PFSK-1 (cell line): ENCODE measurements at regions not wholly inside any gene's neighbourhood (a gene's known extent, or its start where the extent isn't known, plus 50 kb on each side); places are given as distances from the start of the nearest gene placed in this dataset.

Experiments
- FOXP2 ChIP-seq: optimal IDR thresholded peaks from 2 replicates; pipeline ENCODE3; 2011; ENCODE audit warnings: borderline replicate concordance, control low read depth, inconsistent platforms; ENCODE audit not compliant: insufficient read depth; ENCODE audit errors: extremely low read length, extremely low read depth
- POLR2AphosphoS5 ChIP-seq: IDR thresholded peaks from 2 replicates; pipeline ENCODE4 v1.6.1; 2012; ENCODE audit warnings: low read depth, mild to moderate bottlenecking, control low read depth, low read length, moderate library complexity
- REST ChIP-seq, 2 experiments: IDR thresholded peaks; 2 replicates each; pipeline versions ENCODE4 v1.6.1 to v1.8.0; 2011 to 2012; ENCODE audit warnings: low read depth in 2 of 2, low read length in 2 of 2, control low read depth in 1 of 2, inconsistent platforms in 1 of 2, mild to moderate bottlenecking in 1 of 2, moderate library complexity in 1 of 2; ENCODE audit not compliant: insufficient read depth in 1 of 2
- SIN3A ChIP-seq: IDR thresholded peaks from 2 replicates; pipeline ENCODE4 v1.6.1; 2012; ENCODE audit warnings: mild to moderate bottlenecking, low read length, moderate library complexity, borderline replicate concordance; ENCODE audit not compliant: insufficient read depth

GRCh38 chr5:125152461-125153189 is 406.2 kb upstream of the ZNF608 start:
- TF ChIP-seq SIN3A (no peak), FOXP2 (no peak), REST (IDR thresholded peaks at IDR 0.05; ENCODE audit: insufficient read depth in 1 of 2, low read depth in 2 of 2, low read length in 2 of 2) (no peak), POLR2AphosphoS5 (no peak)
